ENCODE measurements at regions not wholly inside any gene's neighbourhood (a gene's known extent, or its start where the extent isn't known, plus 50 kb on each side); places are given as distances from the start of the nearest gene placed in this dataset.
A peak's percentile ranks its signal among the peaks of the same experiment; 100 is the strongest.

DNA sequence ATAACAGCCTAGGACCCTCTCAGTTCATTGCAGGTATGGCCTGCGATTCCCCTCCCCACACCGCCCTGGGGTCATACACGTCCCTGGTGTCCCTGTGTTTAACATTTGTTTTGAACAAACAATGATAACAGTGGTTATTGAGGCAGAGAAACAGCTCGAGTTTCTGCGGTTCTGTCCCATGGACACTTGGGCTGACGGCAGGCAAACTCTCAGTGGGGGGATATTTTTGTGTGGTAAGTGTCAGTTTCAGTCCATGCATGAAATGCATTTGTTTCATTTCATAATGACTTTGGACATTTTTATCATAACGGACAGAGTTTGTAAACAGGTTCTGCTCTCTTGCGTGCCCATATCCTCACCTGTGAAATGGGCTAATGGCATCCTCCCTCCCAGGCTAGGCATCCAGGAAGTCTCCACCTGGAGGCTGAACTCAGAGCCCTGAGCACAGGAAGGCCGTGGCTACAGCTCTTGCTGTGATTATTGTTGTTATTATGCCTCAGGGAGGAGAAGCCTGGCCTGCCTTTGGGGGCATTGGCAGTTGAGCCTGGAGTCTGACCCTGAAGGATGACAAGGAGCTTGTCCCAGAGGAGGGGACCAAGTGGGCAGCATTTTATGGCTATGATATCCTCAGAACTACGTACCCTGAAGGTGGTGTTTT is 190.9 kb downstream of the GADD45G start:
- TF ChIP-seq, protein P1, sequence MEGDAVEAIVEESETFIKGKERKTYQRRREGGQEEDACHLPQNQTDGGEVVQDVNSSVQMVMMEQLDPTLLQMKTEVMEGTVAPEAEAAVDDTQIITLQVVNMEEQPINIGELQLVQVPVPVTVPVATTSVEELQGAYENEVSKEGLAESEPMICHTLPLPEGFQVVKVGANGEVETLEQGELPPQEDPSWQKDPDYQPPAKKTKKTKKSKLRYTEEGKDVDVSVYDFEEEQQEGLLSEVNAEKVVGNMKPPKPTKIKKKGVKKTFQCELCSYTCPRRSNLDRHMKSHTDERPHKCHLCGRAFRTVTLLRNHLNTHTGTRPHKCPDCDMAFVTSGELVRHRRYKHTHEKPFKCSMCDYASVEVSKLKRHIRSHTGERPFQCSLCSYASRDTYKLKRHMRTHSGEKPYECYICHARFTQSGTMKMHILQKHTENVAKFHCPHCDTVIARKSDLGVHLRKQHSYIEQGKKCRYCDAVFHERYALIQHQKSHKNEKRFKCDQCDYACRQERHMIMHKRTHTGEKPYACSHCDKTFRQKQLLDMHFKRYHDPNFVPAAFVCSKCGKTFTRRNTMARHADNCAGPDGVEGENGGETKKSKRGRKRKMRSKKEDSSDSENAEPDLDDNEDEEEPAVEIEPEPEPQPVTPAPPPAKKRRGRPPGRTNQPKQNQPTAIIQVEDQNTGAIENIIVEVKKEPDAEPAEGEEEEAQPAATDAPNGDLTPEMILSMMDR (IDR thresholded peaks at IDR 0.05 in 2 of 3, conservative IDR thresholded peaks at IDR 0.05 in 1 of 3; ENCODE audit: control insufficient read depth in 2 of 3, extremely low read depth in 1 of 3, insufficient read depth in 1 of 3, low read depth in 3 of 3, low read length in 3 of 3): no peak
- no peak for TF ChIP-seq YY1 (IDR thresholded peaks at IDR 0.05; ENCODE audit: low read depth, low read length)
- no peak for TF ChIP-seq TCF7 (IDR thresholded peaks at IDR 0.05; ENCODE audit: borderline replicate concordance)
- TF ChIP-seq ZNF207 (IDR thresholded peaks at IDR 0.05; ENCODE audit: borderline replicate concordance): no peak
- no peak for TF ChIP-seq POLR2A (IDR thresholded peaks at IDR 0.05; ENCODE audit: low read depth, low read length)
- TF ChIP-seq, protein P2, sequence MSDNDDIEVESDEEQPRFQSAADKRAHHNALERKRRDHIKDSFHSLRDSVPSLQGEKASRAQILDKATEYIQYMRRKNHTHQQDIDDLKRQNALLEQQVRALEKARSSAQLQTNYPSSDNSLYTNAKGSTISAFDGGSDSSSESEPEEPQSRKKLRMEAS (IDR thresholded peaks at IDR 0.05; ENCODE audit: low read depth, low read length): no peak
- peak in 1 of 2 experiments; percentile 41; a peak in 1 of 4 replicates for TF ChIP-seq BHLHE40 (IDR thresholded peaks at IDR 0.05; ENCODE audit: borderline replicate concordance in 1 of 2, low read depth in 2 of 2, low read length in 1 of 2)
- TF ChIP-seq EP300 (IDR thresholded peaks at IDR 0.05; ENCODE audit: borderline replicate concordance in 1 of 2, control insufficient read depth in 1 of 2, low read depth in 2 of 2, low read length in 2 of 2): 0 out of 4 replicates have a peak, but pooled peaks of 1 of the 2 experiments have one; percentile 20
- TF ChIP-seq, protein P3, sequence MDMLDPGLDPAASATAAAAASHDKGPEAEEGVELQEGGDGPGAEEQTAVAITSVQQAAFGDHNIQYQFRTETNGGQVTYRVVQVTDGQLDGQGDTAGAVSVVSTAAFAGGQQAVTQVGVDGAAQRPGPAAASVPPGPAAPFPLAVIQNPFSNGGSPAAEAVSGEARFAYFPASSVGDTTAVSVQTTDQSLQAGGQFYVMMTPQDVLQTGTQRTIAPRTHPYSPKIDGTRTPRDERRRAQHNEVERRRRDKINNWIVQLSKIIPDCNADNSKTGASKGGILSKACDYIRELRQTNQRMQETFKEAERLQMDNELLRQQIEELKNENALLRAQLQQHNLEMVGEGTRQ (IDR thresholded peaks at IDR 0.05; ENCODE audit: borderline replicate concordance, low read depth, low read length): no peak
